ENCODE measurements at regions not wholly inside any gene's neighbourhood (a gene's known extent, or its start where the extent isn't known, plus 50 kb on each side); places are given as distances from the start of the nearest gene placed in this dataset.

GRCh38 chr5:100311806-100312205 is 223.4 kb upstream of the FAM174A start:
- TF ChIP-seq CTCF (IDR thresholded peaks at IDR 0.05; ENCODE audit: extremely low read depth, missing control alignments): no peak
- no peak for DNase-seq (ENCODE audit: low spot score)

- no peak for DNase-seq (ENCODE audit: low spot score)
- TF ChIP-seq CTCF (IDR thresholded peaks at IDR 0.05; ENCODE audit: extremely low read depth, missing control alignments): no peak
Measured at GRCh38 chr5:100306000-100306399, 229.2 kb upstream of the FAM174A start.

GRCh38 chr5:100303216-100303615 is 232.0 kb upstream of the FAM174A start:
- DNase-seq (ENCODE audit: low spot score): no peak
- TF ChIP-seq CTCF (IDR thresholded peaks at IDR 0.05; ENCODE audit: extremely low read depth, missing control alignments): no peak

GRCh38 chr5:100299261-100299660 is 235.9 kb upstream of the FAM174A start:
- TF ChIP-seq CTCF (IDR thresholded peaks at IDR 0.05; ENCODE audit: extremely low read depth, missing control alignments): no peak
- DNase-seq (ENCODE audit: low spot score): no peak

- no peak for TF ChIP-seq CTCF (IDR thresholded peaks at IDR 0.05; ENCODE audit: extremely low read depth, missing control alignments)
- DNase-seq (ENCODE audit: low spot score): no peak
Measured at GRCh38 chr5:100276071-100276470, 259.1 kb upstream of the FAM174A start.

- no peak for DNase-seq (ENCODE audit: low spot score)
- no peak for TF ChIP-seq CTCF (IDR thresholded peaks at IDR 0.05; ENCODE audit: extremely low read depth, missing control alignments)
Measured at GRCh38 chr5:100275631-100276030, 259.5 kb upstream of the FAM174A start.

- no peak for TF ChIP-seq CTCF (IDR thresholded peaks at IDR 0.05; ENCODE audit: extremely low read depth, missing control alignments)
- no peak for DNase-seq (ENCODE audit: low spot score)
Measured at GRCh38 chr5:100273846-100274580, 261.2 kb upstream of the FAM174A start.

Data from GM20000 (cell line).